Parathyroid adenoma (tissue), 2 donors: ENCODE measurements at regions not wholly inside any gene's neighbourhood (a gene's known extent, or its start where the extent isn't known, plus 50 kb on each side); places are given as distances from the start of the nearest gene placed in this dataset.
"Not testable (repeated sequence)": the region's sequence is repeated elsewhere in the genome, so short reads cannot be mapped to it uniquely, and the experiment has no call there.

Experiments used
- H2AFZ ChIP-seq: fragments of 300-600 bp; sonication (generic); one replicate; pipeline ENCODE4 v1.7.0; 2017; ENCODE audit warnings: antibody characterized with exemption, mild to moderate bottlenecking
- H3K27ac ChIP-seq: fragments of 300-600 bp; sonication (generic); one replicate; pipeline ENCODE4 v1.7.0; 2017
- H3K27me3 ChIP-seq: fragments of 300-600 bp; sonication (generic); one replicate; pipeline ENCODE4 v1.7.0; 2017; ENCODE audit warnings: low read length; ENCODE audit not compliant: control insufficient read depth, insufficient read depth
- H3K36me3 ChIP-seq: fragments of 300-600 bp; sonication (generic); one replicate; pipeline ENCODE4 v1.7.0; 2017; ENCODE audit warnings: low read length; ENCODE audit not compliant: control insufficient read depth, insufficient read depth
- H3K4me1 ChIP-seq: fragments of 300-600 bp; sonication (generic); one replicate; pipeline ENCODE4 v1.7.0; 2017; ENCODE audit warnings: control low read depth
- H3K4me2 ChIP-seq: fragments of 300-600 bp; sonication (generic); one replicate; pipeline ENCODE4 v1.7.0; 2017; ENCODE audit warnings: low read length
- H3K4me3 ChIP-seq: fragments of 300-600 bp; sonication (generic); one replicate; pipeline ENCODE4 v1.7.0; 2017; ENCODE audit warnings: low read depth, low read length
- H3K79me2 ChIP-seq: fragments of 300-600 bp; sonication (generic); one replicate; pipeline ENCODE4 v1.7.0; 2017; ENCODE audit warnings: control low read depth
- H3K9ac ChIP-seq: fragments of 300-600 bp; sonication (generic); one replicate; pipeline ENCODE4 v1.7.0; 2017; ENCODE audit warnings: mild to moderate bottlenecking
- H3K9me3 ChIP-seq: fragments of 300-600 bp; sonication (generic); one replicate; pipeline ENCODE4 v1.7.0; 2017; ENCODE audit warnings: low read length; ENCODE audit not compliant: control insufficient read depth
- TF ChIP-seq, protein P1 (sequence below): fragments of 300-600 bp; sonication (generic); IDR thresholded peaks from one replicate; pipeline ENCODE4 v1.7.0; 2017; ENCODE audit warnings: antibody characterized with exemption, mild to moderate bottlenecking
- donor health status: primary hyperparathyroidism.

DNA sequence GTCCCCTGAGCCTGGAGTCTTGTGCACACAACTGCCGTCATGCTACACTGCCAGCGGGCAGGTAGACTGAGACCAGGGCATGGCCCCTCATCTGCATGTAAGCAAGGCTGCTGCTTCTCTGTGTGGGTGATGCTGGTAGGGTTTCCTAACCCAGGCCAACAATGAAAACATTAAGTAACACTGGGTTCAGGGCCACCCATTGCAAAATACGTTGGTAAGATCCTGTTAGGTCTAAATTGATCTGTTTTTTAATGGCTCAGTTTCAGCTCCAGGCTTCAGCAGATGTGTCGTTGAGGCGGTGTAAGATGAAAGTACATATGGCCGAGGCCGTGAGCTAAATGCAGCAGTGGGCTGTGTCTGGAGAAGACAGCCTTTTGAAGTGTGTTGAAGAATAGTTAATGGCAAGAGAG lies 383.4 kb downstream of the IRS2 start:
- H3K79me2 ChIP-seq, result no peaks in the 10 kb centered on the region
- H2AFZ ChIP-seq, result no peak overlapping the region
- no peak overlapping the region for H3K4me3 ChIP-seq
- H3K4me1 ChIP-seq, result no peaks in the 10 kb centered on the region
- no peak overlapping the region for H3K4me2 ChIP-seq
- H3K27ac ChIP-seq, result no peak overlapping the region
- H3K36me3 ChIP-seq, result no peaks in the 10 kb centered on the region
- H3K27me3 ChIP-seq, result no peaks in the 10 kb centered on the region
- H3K9me3 ChIP-seq, result no peaks in the 10 kb centered on the region
- TF ChIP-seq, protein P1, sequence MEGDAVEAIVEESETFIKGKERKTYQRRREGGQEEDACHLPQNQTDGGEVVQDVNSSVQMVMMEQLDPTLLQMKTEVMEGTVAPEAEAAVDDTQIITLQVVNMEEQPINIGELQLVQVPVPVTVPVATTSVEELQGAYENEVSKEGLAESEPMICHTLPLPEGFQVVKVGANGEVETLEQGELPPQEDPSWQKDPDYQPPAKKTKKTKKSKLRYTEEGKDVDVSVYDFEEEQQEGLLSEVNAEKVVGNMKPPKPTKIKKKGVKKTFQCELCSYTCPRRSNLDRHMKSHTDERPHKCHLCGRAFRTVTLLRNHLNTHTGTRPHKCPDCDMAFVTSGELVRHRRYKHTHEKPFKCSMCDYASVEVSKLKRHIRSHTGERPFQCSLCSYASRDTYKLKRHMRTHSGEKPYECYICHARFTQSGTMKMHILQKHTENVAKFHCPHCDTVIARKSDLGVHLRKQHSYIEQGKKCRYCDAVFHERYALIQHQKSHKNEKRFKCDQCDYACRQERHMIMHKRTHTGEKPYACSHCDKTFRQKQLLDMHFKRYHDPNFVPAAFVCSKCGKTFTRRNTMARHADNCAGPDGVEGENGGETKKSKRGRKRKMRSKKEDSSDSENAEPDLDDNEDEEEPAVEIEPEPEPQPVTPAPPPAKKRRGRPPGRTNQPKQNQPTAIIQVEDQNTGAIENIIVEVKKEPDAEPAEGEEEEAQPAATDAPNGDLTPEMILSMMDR, result no peak
- H3K9ac ChIP-seq, result no peak overlapping the region

DNA sequence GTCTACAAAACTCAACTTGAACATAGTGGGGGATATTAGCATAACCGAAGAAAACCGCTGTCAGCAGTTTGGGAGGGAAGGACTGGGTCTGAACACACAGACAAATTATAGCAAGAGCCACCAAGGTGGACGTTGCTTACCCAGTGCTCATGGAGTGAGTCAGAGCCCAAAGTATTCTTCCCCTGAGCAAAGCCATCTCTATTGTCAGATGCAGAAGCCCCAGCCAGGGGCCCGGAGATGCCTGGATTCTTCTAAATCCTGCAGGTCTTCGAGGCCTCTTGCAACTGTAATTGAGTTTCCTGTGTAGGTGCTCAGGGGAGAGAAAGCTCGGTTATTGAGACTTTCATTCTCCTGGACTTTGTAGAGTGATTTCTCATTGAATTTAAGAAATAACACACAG lies 384.5 kb downstream of the IRS2 start:
- no peaks in the 10 kb centered on the region for H3K36me3 ChIP-seq
- H3K79me2 ChIP-seq, result no peaks in the 10 kb centered on the region
- no peaks in the 10 kb centered on the region for H3K27me3 ChIP-seq
- H3K27ac ChIP-seq, result no peak overlapping the region
- TF ChIP-seq, protein P1, result no peak
- no peak overlapping the region for H3K4me3 ChIP-seq
- H3K4me2 ChIP-seq, result no peak overlapping the region
- H3K4me1 ChIP-seq, result no peaks in the 10 kb centered on the region
- H3K9ac ChIP-seq, result no peak overlapping the region
- no peak overlapping the region for H2AFZ ChIP-seq
- no peaks in the 10 kb centered on the region for H3K9me3 ChIP-seq

DNA sequence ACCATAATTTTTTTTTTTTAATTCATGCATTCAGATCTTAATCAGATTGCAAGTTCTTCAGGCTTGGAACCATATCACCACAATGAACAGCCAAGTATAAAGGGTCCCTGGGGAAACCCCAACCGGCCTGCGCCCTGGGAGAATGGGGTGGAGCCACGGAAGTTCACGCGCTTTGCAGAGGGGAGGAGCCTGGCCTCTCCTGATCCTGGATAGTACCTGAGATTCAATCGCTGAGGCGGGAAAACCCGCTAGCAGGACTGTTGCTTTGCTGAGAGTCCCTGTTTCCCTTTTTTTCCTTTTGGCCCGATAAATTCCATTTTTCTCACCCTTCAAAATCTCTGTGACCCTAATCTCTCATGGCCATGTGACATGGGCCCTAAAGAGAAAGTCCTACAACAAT lies 385.1 kb downstream of the IRS2 start:
- H3K4me1 ChIP-seq, result no peaks in the 10 kb centered on the region
- no peaks in the 10 kb centered on the region for H3K27me3 ChIP-seq
- H3K4me3 ChIP-seq, result no peak overlapping the region
- H3K79me2 ChIP-seq, result no peaks in the 10 kb centered on the region
- H3K36me3 ChIP-seq, result no peaks in the 10 kb centered on the region
- TF ChIP-seq, protein P1, result no peak
- no peak overlapping the region for H3K9ac ChIP-seq
- H3K9me3 ChIP-seq, result no peaks in the 10 kb centered on the region
- H2AFZ ChIP-seq, result no peak overlapping the region
- no peak overlapping the region for H3K4me2 ChIP-seq
- H3K27ac ChIP-seq, result no peak overlapping the region

DNA sequence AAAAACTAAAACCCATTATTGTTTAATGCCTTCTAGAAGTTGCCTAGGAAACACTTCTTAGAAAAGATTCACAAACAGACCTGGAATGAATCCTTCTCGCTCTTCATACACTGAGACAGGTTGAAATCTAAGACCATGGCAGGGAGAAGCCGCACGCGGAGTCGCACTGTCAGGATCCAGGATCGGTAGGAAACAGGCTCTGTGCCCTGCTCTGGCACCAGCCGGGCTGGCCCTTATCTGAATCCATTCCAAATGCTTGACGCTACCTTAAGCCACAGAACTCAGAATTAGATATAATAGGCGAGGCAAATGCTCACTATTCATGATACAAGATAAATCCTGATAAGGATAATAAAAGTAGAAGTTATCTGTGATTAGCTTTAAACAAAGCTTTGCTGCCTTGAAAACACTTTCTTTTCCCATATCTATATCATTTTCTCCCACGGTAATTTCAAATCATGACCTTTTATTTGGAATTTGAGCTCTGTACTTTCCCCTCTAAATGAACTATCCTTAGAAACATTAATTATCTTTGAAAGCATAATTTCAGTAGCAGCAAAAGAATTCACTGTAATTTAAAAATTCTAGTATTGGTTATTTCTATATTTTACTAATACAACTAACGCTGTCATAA lies 385.6 kb downstream of the IRS2 start:
- TF ChIP-seq, protein P1, result no peak
- no peak overlapping the region for H3K4me3 ChIP-seq
- no peaks in the 10 kb centered on the region for H3K4me1 ChIP-seq
- no peak overlapping the region for H2AFZ ChIP-seq
- no peak overlapping the region for H3K9ac ChIP-seq
- no peak overlapping the region for H3K27ac ChIP-seq
- no peaks in the 10 kb centered on the region for H3K36me3 ChIP-seq
- no peaks in the 10 kb centered on the region for H3K9me3 ChIP-seq
- no peak overlapping the region for H3K4me2 ChIP-seq
- no peaks in the 10 kb centered on the region for H3K27me3 ChIP-seq
- H3K79me2 ChIP-seq, result no peaks in the 10 kb centered on the region

DNA sequence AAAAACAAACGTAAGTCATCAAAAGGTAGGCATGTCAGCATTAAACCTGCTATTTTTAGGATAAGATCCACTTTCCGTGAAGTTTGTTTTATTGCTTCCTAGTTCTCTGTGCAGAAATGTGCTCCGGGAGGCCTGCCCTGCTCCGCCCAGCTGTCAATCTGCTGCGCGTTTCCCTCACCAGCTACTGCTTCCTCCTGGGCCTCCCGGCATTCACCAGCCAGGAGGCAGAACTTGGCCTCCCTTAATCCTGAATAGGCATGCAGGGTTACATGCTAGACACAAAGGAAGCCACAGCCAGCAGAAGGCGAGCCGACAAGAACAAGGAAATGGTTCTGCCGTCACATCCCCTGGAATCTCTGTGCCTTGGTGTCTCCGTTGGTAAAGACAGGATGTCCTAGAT lies 386.2 kb downstream of the IRS2 start:
- Histone ChIP-seq H3K27me3 (no peaks in the 10 kb centered on the region), H3K36me3 (no peaks in the 10 kb centered on the region), H3K4me3 (no peak overlapping the region), H3K9ac (no peak overlapping the region), H3K27ac (no peak overlapping the region), H3K9me3 (no peaks in the 10 kb centered on the region), H3K79me2 (no peaks in the 10 kb centered on the region), H3K4me2 (no peak overlapping the region), H3K4me1 (no peaks in the 10 kb centered on the region), H2AFZ (no peak overlapping the region)
- TF ChIP-seq, protein P1, result no peak

DNA sequence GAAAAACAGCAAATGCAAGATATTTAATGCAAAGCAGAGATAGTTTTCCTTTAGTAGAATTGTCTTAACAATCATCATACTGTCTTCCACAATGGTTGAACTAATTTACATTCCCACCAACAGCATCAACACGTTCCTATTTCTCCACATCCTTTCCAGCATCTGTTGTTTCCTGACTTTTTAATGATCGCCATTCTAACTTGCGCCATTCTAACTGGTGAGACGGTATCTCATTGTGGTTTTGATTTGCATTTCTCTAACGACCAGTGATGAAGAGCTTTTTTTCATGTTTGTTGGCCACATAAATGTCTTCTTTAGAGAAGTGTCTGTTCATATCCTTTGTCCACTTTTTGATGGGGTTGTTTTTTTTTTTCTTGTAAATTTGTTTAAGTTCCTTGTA lies 388.3 kb downstream of the IRS2 start:
- not testable (repeated sequence) for H3K79me2 ChIP-seq, H3K27me3 ChIP-seq, H3K4me1 ChIP-seq, H3K27ac ChIP-seq, H2AFZ ChIP-seq, H3K4me2 ChIP-seq, H3K9ac ChIP-seq, H3K4me3 ChIP-seq, H3K9me3 ChIP-seq, H3K36me3 ChIP-seq
